ENCODE measurements at regions not wholly inside any gene's neighbourhood (a gene's known extent, or its start where the extent isn't known, plus 50 kb on each side); places are given as distances from the start of the nearest gene placed in this dataset.

GRCh38 chr6:62889240-62889639 is 322.0 kb upstream of the FKBP1C start:
- TF ChIP-seq, protein P1, sequence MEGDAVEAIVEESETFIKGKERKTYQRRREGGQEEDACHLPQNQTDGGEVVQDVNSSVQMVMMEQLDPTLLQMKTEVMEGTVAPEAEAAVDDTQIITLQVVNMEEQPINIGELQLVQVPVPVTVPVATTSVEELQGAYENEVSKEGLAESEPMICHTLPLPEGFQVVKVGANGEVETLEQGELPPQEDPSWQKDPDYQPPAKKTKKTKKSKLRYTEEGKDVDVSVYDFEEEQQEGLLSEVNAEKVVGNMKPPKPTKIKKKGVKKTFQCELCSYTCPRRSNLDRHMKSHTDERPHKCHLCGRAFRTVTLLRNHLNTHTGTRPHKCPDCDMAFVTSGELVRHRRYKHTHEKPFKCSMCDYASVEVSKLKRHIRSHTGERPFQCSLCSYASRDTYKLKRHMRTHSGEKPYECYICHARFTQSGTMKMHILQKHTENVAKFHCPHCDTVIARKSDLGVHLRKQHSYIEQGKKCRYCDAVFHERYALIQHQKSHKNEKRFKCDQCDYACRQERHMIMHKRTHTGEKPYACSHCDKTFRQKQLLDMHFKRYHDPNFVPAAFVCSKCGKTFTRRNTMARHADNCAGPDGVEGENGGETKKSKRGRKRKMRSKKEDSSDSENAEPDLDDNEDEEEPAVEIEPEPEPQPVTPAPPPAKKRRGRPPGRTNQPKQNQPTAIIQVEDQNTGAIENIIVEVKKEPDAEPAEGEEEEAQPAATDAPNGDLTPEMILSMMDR (IDR thresholded peaks at IDR 0.05), result no peak
- no peak for TF ChIP-seq EZH2 (IDR thresholded peaks at IDR 0.05; ENCODE audit: borderline replicate concordance, insufficient read depth, low read depth, low read length, poor library complexity, severe bottlenecking)

All from B cell (primary cell).